Stimulated activated CD8-positive, alpha-beta memory T cell treated with anti-CD3 and anti-CD28 coated beads, Interleukin-4, amount 100 ng/mL, for 1 hour (primary cell): ENCODE measurements at regions not wholly inside any gene's neighbourhood (a gene's known extent, or its start where the extent isn't known, plus 50 kb on each side); places are given as distances from the start of the nearest gene placed in this dataset.

Source experiments
- DNase-seq, 2 donors: peaks; one replicate each; pipeline ENCODE4 v3.0.0-alpha.2; 2020; ENCODE audit warnings: low read depth in 2 of 2, low spot score in 1 of 2

GRCh38 chr4:153137159-153137558 is 67.1 kb upstream of the TRIM2 start:
- DNase-seq = no peak

DNA sequence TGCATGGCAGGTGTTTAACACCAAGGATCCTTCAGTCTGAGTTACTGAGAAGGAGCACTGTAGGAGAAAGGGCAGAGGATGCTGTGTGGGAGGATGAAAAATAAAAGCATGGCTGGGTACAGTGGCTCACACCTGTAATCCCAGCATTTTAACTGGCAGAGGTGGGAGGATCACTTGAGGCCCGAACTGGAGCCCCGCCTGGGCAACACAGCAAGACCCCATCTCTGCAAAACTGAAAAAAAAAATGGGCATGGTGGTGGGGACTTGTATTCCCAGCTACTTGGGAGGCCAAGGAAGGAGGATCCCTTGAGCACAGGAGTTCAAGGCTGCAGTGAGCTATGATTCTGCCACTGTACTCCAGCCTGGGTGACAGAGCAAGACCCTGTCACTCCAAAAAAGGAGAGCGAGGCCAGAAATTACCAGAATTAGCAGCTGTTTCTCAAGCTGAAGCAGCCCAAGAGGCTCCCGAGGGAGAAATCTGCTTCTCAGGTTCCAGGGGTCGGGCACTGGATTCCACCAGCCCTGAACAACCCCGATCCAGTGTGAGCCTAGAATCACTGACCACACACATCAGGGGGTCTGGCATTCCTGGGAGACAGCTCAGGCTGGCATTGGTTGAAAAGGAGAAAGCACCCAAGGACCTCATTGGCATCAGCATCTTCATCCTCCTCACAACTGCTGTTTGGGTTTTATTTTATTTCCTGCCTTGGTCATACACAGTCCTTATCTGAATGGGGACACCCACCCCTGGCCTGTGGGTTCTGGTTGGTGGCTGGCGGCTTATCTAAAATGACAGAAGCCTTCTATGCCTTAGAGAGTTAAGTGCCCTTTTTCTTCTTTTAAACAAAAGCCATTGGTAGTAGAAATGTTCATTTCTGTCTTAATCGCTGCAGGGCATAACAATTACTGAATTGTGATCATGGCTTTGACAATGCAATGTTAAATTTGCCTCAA is 66.3 kb upstream of the TRIM2 start:
- no peak for DNase-seq

- no peak for DNase-seq
These were observed 65.5 kb upstream of the TRIM2 start for GRCh38 chr4:153138736-153139135.

GRCh38 chr4:153140294-153140693 is 63.9 kb upstream of the TRIM2 start:
- no peak for DNase-seq

DNA sequence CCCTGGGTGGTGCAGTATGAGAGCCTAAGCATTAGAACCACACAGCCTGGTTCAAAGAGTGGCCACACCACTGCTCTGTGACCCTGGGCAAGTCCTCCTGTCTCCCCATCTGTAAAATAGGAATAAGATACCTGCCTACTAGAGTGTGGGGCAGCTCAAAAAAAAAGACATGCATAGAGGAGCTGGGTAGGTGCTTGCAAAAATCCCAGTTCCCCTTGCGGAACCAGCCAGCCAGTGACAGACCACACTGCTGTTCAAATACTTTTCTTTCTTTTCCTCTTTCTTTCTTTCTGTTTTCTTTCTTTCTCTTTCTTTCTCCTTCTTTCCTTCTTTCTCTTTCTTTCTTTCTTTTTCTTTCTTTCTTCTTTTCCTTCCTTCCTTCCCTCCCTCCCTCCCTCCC is 63.0 kb upstream of the TRIM2 start:
- no peak for DNase-seq

DNA sequence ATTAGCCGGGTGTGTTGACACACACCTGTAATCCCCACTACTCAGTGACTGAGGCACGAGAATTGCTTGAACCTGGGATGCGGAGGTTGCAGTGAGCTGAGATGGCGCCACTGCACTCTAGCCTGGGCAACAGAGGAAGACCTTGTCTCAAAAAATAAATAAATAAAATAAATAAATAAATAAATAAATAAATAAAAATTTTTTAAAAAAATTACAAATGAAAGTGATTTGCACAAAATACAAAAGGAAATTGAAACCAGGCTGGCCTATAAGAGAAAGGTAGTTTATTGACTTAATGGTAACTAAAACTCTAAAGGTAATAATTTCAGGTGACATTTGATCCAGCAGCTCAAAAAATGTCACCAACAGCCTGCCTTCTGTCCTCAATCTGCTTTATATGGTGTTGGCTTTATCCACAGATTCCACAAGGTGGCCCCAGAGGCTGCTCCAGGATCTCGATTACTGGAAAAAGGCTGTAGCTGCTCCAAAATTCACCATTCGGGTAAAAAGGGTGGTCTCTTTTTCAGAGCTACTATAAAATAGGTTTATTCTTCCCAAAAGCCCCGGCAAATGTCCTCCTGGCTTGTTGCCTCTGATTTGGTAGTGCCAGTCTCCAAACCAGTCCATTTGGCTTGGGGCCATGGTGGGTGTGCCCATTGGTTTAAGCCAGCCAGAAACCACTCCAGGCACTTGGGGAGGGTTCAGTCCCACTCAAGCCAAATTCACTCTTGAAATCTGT is 61.4 kb upstream of the TRIM2 start:
- DNase-seq = peak in 1 of 2 donors; percentile 17

DNA sequence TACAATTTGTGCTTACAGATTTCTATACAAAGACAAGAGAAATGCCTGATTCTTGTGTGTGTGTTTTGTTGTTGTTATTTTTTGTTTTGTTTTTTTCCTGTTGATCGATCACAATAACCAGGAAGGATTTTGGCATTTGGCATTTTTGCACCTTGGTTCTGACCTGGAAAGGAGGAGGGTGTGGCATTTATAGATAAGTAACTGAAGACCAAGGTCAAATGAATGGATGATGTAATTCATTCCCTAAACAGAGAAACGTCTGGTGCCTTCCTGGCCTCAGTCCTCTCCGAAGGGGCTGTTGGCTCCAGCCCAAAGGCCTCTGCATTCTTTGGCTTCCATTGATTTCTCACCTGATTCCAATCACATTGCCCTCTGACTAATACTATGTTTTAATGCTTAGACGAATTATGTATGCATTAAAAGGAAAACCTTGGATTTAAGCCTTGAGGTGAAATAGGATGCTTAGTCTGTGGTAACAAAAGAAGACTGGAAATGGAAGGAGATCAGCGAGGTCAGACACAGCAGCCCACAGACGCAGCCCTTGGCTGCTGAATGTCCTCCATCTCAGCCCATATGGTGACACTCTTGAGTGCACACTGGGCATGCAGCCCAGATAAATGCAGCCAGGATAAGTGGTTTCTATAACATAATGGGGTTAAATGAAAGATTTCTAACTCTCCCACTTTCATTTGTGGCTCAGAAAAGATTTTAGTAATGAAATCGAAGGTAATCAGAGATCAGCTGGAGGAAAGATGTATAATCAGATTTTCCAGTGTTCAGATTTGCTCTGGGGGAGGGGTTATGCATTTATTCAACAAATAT is 60.5 kb upstream of the TRIM2 start:
- DNase-seq = no peak

- no peak for DNase-seq
These were observed 58.2 kb upstream of the TRIM2 start for GRCh38 chr4:153146031-153146430.

DNA sequence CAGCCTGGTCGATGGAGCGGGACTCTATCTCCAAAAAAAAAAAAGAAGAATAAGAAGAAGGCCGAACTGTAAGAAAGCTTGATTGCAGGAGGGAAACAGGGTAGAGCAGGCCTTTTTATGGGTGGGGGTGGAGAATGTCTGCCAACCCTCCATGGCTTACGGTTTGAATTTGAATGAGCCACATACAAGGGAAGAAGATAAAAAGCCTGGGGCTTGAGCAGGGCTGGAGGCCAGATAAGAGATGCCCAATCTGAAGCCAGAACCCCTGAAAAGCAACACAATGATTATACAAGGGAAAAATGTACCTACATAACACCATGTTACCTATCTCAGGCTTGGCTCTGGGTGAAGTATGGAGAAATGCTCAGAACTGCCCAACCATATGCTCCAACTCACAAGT is 57.3 kb upstream of the TRIM2 start:
- no peak for DNase-seq

GRCh38 chr4:153148791-153149190 is 55.5 kb upstream of the TRIM2 start:
- DNase-seq = no peak

- DNase-seq = no peak
These were observed 52.4 kb upstream of the TRIM2 start for GRCh38 chr4:153151535-153152455.

DNA sequence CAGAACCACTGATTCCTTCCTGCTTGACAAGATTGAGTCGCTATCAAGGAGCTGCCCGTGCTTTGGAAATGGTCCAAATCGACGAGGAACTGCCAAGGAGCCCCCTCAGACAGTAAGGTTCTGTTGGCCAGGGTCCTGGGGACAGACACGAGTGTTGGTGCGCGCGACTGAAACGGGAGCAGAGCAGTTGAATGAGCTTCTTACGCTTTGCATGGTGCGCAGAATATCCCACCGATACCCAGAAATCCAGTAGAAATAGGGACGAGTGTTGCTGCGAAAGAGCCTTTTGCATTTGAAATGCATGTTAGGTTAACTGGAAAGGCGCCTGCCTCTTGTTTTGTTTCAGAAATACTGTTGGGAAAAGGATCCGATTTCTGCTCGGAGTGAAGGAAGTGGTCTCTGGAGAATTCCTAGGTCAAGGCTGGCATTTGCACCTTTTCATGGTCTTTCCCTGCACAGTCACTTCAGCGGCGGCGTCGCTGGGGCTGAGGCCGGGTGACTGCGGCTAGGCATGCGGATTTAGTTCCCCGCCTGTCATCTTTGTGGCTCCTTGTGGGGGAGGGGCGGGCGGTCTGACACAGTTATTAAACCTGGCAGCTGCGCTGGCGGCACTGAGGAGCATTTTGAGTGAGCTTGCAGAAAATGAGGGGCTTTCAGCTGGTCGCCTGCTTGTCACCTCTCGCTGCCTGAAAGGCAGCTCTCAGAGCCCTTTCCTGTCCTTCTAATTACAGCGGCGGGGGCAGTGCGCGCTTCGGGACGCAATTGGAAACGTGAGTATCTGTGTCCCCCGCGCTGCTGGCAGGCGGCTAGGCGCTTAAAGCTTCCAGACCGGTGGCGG is 51.5 kb upstream of the TRIM2 start:
- DNase-seq = peak in 1 of 2 donors; percentile 16

DNA sequence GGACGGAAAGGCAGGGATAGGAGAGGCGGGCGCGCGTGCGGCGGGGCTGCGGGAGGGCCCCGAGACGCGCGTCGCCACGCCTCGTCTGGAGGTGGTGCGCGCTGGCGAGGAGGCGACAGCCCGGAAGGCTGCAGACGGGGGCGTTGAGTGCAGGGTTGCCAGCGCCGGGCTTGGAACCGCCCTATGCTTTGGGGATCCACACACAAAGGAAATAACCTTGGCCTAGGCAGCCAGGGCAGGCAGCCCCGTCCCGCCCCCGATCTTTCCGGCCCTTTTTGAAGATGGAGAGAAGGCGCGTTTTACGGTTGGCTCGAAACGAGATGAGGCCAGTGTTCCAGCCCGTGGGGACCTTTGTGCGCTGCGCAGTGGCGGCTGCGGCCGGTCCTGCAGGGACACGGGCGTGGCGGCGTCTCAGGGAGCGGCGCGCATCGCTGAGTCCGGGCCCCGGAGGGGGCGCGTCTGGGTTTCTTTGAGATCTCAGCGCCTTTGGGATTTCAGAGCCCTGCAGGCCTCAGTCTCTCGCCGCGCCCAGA is 50.8 kb upstream of the TRIM2 start:
- DNase-seq = peak in 1 of 2 donors; percentile 38

DNA sequence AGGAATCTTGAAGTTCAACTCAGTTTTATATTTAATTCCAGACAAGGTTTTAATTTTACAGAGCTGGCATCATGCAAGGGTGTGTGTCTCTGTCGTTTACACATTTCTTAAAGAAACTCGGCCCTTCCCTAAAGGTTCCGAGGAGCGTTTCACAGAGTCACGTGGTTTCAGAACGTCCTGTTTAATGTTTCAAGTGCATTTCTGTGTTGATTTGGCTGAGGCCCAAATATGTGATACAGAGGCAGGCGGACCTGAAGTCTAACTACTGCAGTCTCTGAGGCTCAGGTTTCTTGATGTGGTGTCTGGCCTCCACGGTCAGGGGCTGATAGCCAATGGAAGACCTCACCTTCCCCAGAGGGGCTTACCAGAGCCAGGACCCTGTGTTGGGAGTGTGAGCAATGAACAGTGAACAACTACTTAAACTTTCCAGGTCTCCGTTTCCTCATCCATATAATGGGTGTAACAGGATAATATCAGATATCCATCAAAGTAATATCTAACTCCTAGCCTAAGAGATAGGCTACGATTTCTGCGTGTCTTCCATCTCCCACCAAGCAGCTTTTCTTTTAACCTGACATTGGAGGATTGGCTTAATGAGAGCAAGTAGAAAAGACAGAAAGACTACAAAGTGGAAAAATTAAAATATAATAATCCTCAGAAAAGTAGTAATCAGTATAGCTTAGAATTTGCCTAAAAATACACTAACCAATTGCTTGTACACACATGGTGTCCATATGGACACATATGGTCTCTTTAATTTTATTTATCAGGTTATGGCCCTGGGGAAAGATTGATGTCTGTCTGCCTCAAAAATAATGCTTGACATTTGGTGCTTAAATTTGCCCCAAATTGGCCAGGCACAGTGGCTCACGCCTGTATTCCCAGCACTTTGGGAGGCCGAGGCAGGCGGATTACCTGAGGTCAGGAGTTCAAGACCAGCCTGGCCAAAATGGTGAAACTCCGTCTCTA is 50.0 kb upstream of the TRIM2 start:
- DNase-seq = no peak
